GM23338 (cell line): ENCODE measurements at regions not wholly inside any gene's neighbourhood (a gene's known extent, or its start where the extent isn't known, plus 50 kb on each side); places are given as distances from the start of the nearest gene placed in this dataset.

Experiments used
- ATAC-seq: fragments of 200-7000 bp; cut with Tn5 transposase; 3 replicates; pipeline ENCODE4 v1.9.1; 2020
- DNase-seq: peaks from one replicate; pipeline ENCODE4 v3.0.0-alpha.2; 2015; ENCODE audit warnings: low spot score
- H2AFZ ChIP-seq: fragments of 200-600 bp; sonication (generic); 2 replicates; pipeline ENCODE4 v1.8.0; 2016; ENCODE audit warnings: antibody characterized with exemption, mild to moderate bottlenecking, moderate library complexity
- H3F3A ChIP-seq: fragments of 200-600 bp; sonication (generic); replicated peaks from 2 replicates; pipeline ENCODE4 v1.8.0; 2017; ENCODE audit warnings: antibody characterized with exemption, mixed run types, low read depth
- H3K27ac ChIP-seq: fragments of 200-600 bp; sonication (generic); 2 replicates; pipeline ENCODE4 v1.6.1; 2016; ENCODE audit warnings: low read depth
- H3K27me3 ChIP-seq: fragments of 200-600 bp; sonication (generic); 2 replicates; pipeline ENCODE4 v1.8.0; 2016; ENCODE audit warnings: mild to moderate bottlenecking, mixed run types, moderate library complexity; ENCODE audit not compliant: insufficient read depth
- H3K36me3 ChIP-seq: fragments of 200-600 bp; sonication (generic); 2 replicates; pipeline ENCODE4 v1.8.0; 2016; ENCODE audit warnings: mild to moderate bottlenecking; ENCODE audit not compliant: insufficient read depth
- H3K4me1 ChIP-seq: fragments of 200-600 bp; sonication (generic); 2 replicates; pipeline ENCODE4 v1.8.0; 2016; ENCODE audit warnings: mild to moderate bottlenecking, moderate library complexity; ENCODE audit not compliant: insufficient read depth
- H3K4me2 ChIP-seq: fragments of 200-600 bp; sonication (generic); 2 replicates; pipeline ENCODE4 v1.7.1; 2017; ENCODE audit warnings: mixed run types
- H3K4me3 ChIP-seq: fragments of 200-600 bp; sonication (generic); 2 replicates; pipeline ENCODE4 v1.6.1; 2016; ENCODE audit warnings: mixed run types
- H3K79me2 ChIP-seq: fragments of 200-600 bp; sonication (generic); replicated peaks from 2 replicates; pipeline ENCODE4 v1.8.0; 2017; ENCODE audit warnings: mild to moderate bottlenecking; ENCODE audit not compliant: insufficient read depth
- H3K9me2 ChIP-seq: fragments of 200-600 bp; sonication (generic); 2 replicates; pipeline ENCODE4 v1.8.0; 2017; ENCODE audit not compliant: insufficient read depth
- H4K20me1 ChIP-seq: fragments of 200-600 bp; sonication (generic); replicated peaks from 2 replicates; pipeline ENCODE4 v1.8.0; 2017; ENCODE audit warnings: mild to moderate bottlenecking; ENCODE audit not compliant: insufficient read depth
- H3K27ac Mint-ChIP-seq: 2 replicates; pipeline ENCODE4 v1.8.0; 2020; ENCODE audit warnings: inconsistent platforms, mild to moderate bottlenecking, moderate library complexity, mixed read lengths
- H3K27me3 Mint-ChIP-seq: 3 replicates; pipeline ENCODE4 v1.8.0; 2022; ENCODE audit warnings: low read depth, mild to moderate bottlenecking, moderate library complexity, mixed read lengths, inconsistent platforms; ENCODE audit not compliant: insufficient read depth, poor library complexity
- H3K36me3 Mint-ChIP-seq: 3 replicates; pipeline ENCODE4 v1.8.0; 2021; ENCODE audit warnings: low read depth, mild to moderate bottlenecking, inconsistent platforms, moderate library complexity, mixed read lengths
- H3K4me1 Mint-ChIP-seq: 3 replicates; pipeline ENCODE4 v1.8.0; 2020; ENCODE audit warnings: mild to moderate bottlenecking, inconsistent platforms, mixed read lengths
- H3K4me3 Mint-ChIP-seq: 3 replicates; pipeline ENCODE4 v1.8.0; 2021; ENCODE audit warnings: moderate library complexity, mild to moderate bottlenecking, inconsistent platforms, mixed read lengths
- H3K9me3 Mint-ChIP-seq: 3 replicates; pipeline ENCODE4 v1.8.0; 2020; ENCODE audit warnings: moderate library complexity, mild to moderate bottlenecking, inconsistent platforms, mixed read lengths
- CREB1 ChIP-seq: fragments of 250-450 bp; sonication (Bioruptor Pico); IDR thresholded peaks from 2 replicates; pipeline ENCODE4 v1.5.0; 2020; ENCODE audit warnings: low read depth, mild to moderate bottlenecking, moderate library complexity
- EZH2 ChIP-seq: fragments of 200-600 bp; sonication (generic); IDR thresholded peaks from one replicate; pipeline ENCODE4 v1.8.0; 2017; ENCODE audit warnings: antibody characterized with exemption, mild to moderate bottlenecking, low read depth; ENCODE audit not compliant: unreplicated experiment
- EZH2phosphoT487 ChIP-seq: fragments of 200-600 bp; sonication (generic); IDR thresholded peaks from one replicate; pipeline ENCODE4 v1.8.1; 2018; ENCODE audit warnings: antibody characterized with exemption; ENCODE audit not compliant: unreplicated experiment
- JUNB ChIP-seq: IDR thresholded peaks from one replicate; pipeline ENCODE4 v1.6.1; 2016; ENCODE audit warnings: antibody characterized with exemption; ENCODE audit not compliant: unreplicated experiment
- NANOG ChIP-seq: IDR thresholded peaks from 2 replicates; pipeline ENCODE4 v1.6.1; 2016; ENCODE audit warnings: antibody characterized with exemption, borderline replicate concordance
- POLR2AphosphoS5 ChIP-seq: IDR thresholded peaks from 2 replicates; pipeline ENCODE4 v1.6.1; 2016; ENCODE audit warnings: antibody characterized with exemption, low read depth
- STAT1 ChIP-seq: IDR thresholded peaks from one replicate; pipeline ENCODE4 v1.6.1; 2016; ENCODE audit warnings: antibody characterized with exemption; ENCODE audit not compliant: unreplicated experiment
- TF ChIP-seq, protein P1 (sequence below): IDR thresholded peaks from one replicate; pipeline ENCODE4 v1.6.1; 2018; ENCODE audit warnings: antibody characterized with exemption; ENCODE audit not compliant: unreplicated experiment
- TF ChIP-seq, protein P2 (sequence below): IDR thresholded peaks from 2 replicates; pipeline ENCODE4 v1.6.1; 2016; ENCODE audit warnings: antibody characterized with exemption

DNA sequence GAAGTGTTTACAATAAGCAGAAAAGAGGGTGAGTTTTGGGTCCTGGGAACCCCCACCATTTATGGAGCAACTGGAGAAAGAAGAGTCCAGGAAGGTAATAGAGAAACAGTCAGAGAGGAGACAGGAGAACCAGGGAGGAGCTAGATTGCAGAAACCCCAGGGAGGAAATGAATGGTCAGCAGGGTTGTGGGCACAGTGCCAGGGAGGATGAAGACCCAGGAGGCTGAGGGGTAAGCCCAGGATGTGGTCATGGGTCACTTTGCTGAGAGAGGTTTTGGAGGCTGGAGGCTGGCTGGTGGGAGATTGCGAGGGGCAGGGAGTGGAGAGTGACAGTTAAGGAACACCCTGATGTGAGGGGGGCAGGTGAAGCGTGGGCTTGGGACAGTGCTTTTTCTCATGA, 169.9 kb upstream of the CSF3R start:
- Mint-ChIP-seq H3K4me1 (peaks cover 2% of the 10 kb centered on the region; the same call in 1 of the 3 replicates), H3K27me3 (peaks cover 1% of the 10 kb centered on the region), H3K36me3 (no peaks in the 10 kb centered on the region; the same call in 2 of the 3 replicates), H3K9me3 (no peaks in the 10 kb centered on the region; the same call in 2 of the 3 replicates), H3K4me3 (no peak overlapping the region), H3K27ac (no peak overlapping the region)
- TF ChIP-seq CREB1 (CRISPR knock-in tag) (no peak), STAT1 (no peak), POLR2AphosphoS5 (no peak), JUNB (no peak), EZH2 (no peak), EZH2phosphoT487 (no peak)
- TF ChIP-seq, protein P1, sequence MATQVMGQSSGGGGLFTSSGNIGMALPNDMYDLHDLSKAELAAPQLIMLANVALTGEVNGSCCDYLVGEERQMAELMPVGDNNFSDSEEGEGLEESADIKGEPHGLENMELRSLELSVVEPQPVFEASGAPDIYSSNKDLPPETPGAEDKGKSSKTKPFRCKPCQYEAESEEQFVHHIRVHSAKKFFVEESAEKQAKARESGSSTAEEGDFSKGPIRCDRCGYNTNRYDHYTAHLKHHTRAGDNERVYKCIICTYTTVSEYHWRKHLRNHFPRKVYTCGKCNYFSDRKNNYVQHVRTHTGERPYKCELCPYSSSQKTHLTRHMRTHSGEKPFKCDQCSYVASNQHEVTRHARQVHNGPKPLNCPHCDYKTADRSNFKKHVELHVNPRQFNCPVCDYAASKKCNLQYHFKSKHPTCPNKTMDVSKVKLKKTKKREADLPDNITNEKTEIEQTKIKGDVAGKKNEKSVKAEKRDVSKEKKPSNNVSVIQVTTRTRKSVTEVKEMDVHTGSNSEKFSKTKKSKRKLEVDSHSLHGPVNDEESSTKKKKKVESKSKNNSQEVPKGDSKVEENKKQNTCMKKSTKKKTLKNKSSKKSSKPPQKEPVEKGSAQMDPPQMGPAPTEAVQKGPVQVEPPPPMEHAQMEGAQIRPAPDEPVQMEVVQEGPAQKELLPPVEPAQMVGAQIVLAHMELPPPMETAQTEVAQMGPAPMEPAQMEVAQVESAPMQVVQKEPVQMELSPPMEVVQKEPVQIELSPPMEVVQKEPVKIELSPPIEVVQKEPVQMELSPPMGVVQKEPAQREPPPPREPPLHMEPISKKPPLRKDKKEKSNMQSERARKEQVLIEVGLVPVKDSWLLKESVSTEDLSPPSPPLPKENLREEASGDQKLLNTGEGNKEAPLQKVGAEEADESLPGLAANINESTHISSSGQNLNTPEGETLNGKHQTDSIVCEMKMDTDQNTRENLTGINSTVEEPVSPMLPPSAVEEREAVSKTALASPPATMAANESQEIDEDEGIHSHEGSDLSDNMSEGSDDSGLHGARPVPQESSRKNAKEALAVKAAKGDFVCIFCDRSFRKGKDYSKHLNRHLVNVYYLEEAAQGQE = no peak
- Histone ChIP-seq H3K27me3 (no peaks in the 10 kb centered on the region), H3K36me3 (no peaks in the 10 kb centered on the region), H3F3A (no peaks in the 10 kb centered on the region), H4K20me1 (no peaks in the 10 kb centered on the region; the same call in 1 of the 2 replicates), H3K9me2 (no peaks in the 10 kb centered on the region), H3K27ac (no peak overlapping the region), H3K4me2 (no peak overlapping the region), H3K4me1 (no peaks in the 10 kb centered on the region), H3K79me2 (no peaks in the 10 kb centered on the region), H3K4me3 (no peak overlapping the region), H2AFZ (no peak overlapping the region)
- no peak for ATAC-seq
- no peak for DNase-seq

DNA sequence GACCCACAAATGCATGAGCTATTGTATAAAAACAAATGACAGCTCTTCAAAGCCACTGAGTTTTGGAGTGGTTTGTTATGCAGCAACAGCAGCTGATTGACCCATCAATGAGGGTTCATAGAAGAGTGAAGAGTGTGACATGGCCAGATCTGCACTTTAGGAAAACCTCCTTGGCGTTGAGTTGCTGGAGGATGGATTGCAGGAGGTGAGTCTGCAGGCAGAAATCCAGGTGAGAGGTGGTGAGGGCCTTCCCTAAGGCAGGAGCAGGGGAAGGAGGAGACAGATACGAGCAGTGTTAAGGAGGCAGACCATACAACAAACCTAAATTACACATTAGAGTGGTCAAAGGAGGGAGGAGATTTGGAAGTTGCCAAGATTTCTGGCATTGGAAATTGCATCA, 169.3 kb upstream of the CSF3R start:
- H3K36me3 Mint-ChIP-seq = no peaks in the 10 kb centered on the region; the same call in 2 of the 3 replicates
- ATAC-seq = no peak
- H3K4me1 ChIP-seq = no peaks in the 10 kb centered on the region
- no peak overlapping the region for H2AFZ ChIP-seq
- no peak overlapping the region for H3K27ac ChIP-seq
- DNase-seq = no peak
- H3K27ac Mint-ChIP-seq = no peak overlapping the region
- no peaks in the 10 kb centered on the region for H3K79me2 ChIP-seq
- H3K9me3 Mint-ChIP-seq = no peaks in the 10 kb centered on the region; the same call in 2 of the 3 replicates
- H3K4me1 Mint-ChIP-seq = peaks cover 7% of the 10 kb centered on the region; the same call in 2 of the 3 replicates
- no peaks in the 10 kb centered on the region for H3K9me2 ChIP-seq
- no peaks in the 10 kb centered on the region for H3K27me3 ChIP-seq
- H3K27me3 Mint-ChIP-seq = peaks cover 1% of the 10 kb centered on the region
- no peak overlapping the region for H3K4me3 ChIP-seq
- H3K36me3 ChIP-seq = no peaks in the 10 kb centered on the region
- no peaks in the 10 kb centered on the region; the same call in 1 of the 2 replicates for H4K20me1 ChIP-seq
- no peak overlapping the region for H3K4me3 Mint-ChIP-seq
- no peak overlapping the region for H3K4me2 ChIP-seq
- no peaks in the 10 kb centered on the region for H3F3A ChIP-seq
- TF ChIP-seq, protein P1 = no peak
- TF ChIP-seq NANOG (no peak), JUNB (no peak), EZH2 (no peak), STAT1 (no peak), EZH2phosphoT487 (no peak)
- TF ChIP-seq, protein P2, sequence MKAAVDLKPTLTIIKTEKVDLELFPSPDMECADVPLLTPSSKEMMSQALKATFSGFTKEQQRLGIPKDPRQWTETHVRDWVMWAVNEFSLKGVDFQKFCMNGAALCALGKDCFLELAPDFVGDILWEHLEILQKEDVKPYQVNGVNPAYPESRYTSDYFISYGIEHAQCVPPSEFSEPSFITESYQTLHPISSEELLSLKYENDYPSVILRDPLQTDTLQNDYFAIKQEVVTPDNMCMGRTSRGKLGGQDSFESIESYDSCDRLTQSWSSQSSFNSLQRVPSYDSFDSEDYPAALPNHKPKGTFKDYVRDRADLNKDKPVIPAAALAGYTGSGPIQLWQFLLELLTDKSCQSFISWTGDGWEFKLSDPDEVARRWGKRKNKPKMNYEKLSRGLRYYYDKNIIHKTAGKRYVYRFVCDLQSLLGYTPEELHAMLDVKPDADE = no peak
